ENCODE measurements at regions not wholly inside any gene's neighbourhood (a gene's known extent, or its start where the extent isn't known, plus 50 kb on each side); places are given as distances from the start of the nearest gene placed in this dataset.

GRCh38 chr5:17763301-17763700, 129.0 kb downstream of the TAF11L14 start:
- TF ChIP-seq YY1 (IDR thresholded peaks at IDR 0.05; ENCODE audit: insufficient read depth, insufficient read length) (no peak), ZNF274 (IDR thresholded peaks at IDR 0.05; ENCODE audit: low read depth, low read length) (no peak)

Measured in NT2/D1 (cell line).